HG03460 (cell line): ENCODE measurements at regions not wholly inside any gene's neighbourhood (a gene's known extent, or its start where the extent isn't known, plus 50 kb on each side); places are given as distances from the start of the nearest gene placed in this dataset.

Source experiments
- ATAC-seq: cut with Tn5 transposase; IDR thresholded peaks from one replicate; pipeline ENCODE4 v1.9.1; 2021; ENCODE audit not compliant: unreplicated experiment

GRCh38 chr21:16708101-16708835, 804.6 kb upstream of the CXADR start:
- no peak for ATAC-seq

GRCh38 chr21:16709866-16710550, 802.8 kb upstream of the CXADR start:
- ATAC-seq, result no peak

GRCh38 chr21:16711757-16712156, 801.1 kb upstream of the CXADR start:
- ATAC-seq, result no peak

GRCh38 chr21:16713331-16714117, 799.3 kb upstream of the CXADR start:
- ATAC-seq, result no peak

- ATAC-seq, result no peak
Observed at GRCh38 chr21:16740511-16740910, 772.3 kb upstream of the CXADR start.

- no peak for ATAC-seq
Observed at GRCh38 chr21:16741141-16741665, 771.6 kb upstream of the CXADR start.

GRCh38 chr21:16742131-16742641, 770.7 kb upstream of the CXADR start:
- no peak for ATAC-seq

GRCh38 chr21:16742741-16743140, 770.1 kb upstream of the CXADR start:
- ATAC-seq, result no peak

GRCh38 chr21:16743317-16743716, 769.5 kb upstream of the CXADR start:
- no peak for ATAC-seq

GRCh38 chr21:16750926-16751325, 761.9 kb upstream of the CXADR start:
- ATAC-seq, result no peak

GRCh38 chr21:16751695-16752474, 761.0 kb upstream of the CXADR start:
- no peak for ATAC-seq

GRCh38 chr21:16752475-16752857, 760.4 kb upstream of the CXADR start:
- no peak for ATAC-seq

- ATAC-seq, result no peak
Observed at GRCh38 chr21:16755061-16755460, 757.8 kb upstream of the CXADR start.

GRCh38 chr21:16767201-16767600, 745.6 kb upstream of the CXADR start:
- ATAC-seq, result no peak

GRCh38 chr21:16768096-16768495, 744.7 kb upstream of the CXADR start:
- no peak for ATAC-seq

- no peak for ATAC-seq
Observed at GRCh38 chr21:16770266-16770665, 742.6 kb upstream of the CXADR start.

GRCh38 chr21:16773206-16773605, 739.6 kb upstream of the CXADR start:
- ATAC-seq, result no peak

GRCh38 chr21:16775076-16775475, 737.8 kb upstream of the CXADR start:
- ATAC-seq, result no peak

- ATAC-seq, result no peak
Observed at GRCh38 chr21:16777041-16777720, 735.7 kb upstream of the CXADR start.

- no peak for ATAC-seq
Observed at GRCh38 chr21:16788584-16788983, 724.3 kb upstream of the CXADR start.
